Thymus (tissue), 11 donors: ENCODE measurements at regions not wholly inside any gene's neighbourhood (a gene's known extent, or its start where the extent isn't known, plus 50 kb on each side); places are given as distances from the start of the nearest gene placed in this dataset.
"Not testable (repeated sequence)": the region's sequence is repeated elsewhere in the genome, so short reads cannot be mapped to it uniquely, and the experiment has no call there.

Experiments
- DNase-seq, 9 donors: peaks; one replicate each; pipeline ENCODE4 v3.0.0-alpha.2; 2013; ENCODE audit warnings: low spot score in 9 of 9, low read depth in 6 of 9, missing footprints in 1 of 9
- H3K27ac ChIP-seq, 2 donors: one replicate each; pipeline ENCODE4 v1.5.1; 2013; ENCODE audit warnings: control low read depth in 1 of 2, low read depth in 1 of 2, low read length in 1 of 2, mild to moderate bottlenecking in 1 of 2, moderate library complexity in 1 of 2
- H3K27me3 ChIP-seq, 2 donors: one replicate each; pipeline ENCODE4 v1.5.1; 2013; ENCODE audit warnings: low read length in 1 of 2; ENCODE audit not compliant: control insufficient read depth in 2 of 2, insufficient read depth in 1 of 2
- H3K36me3 ChIP-seq, 2 donors: one replicate each; pipeline ENCODE4 v1.5.1; 2013; ENCODE audit warnings: low read length in 1 of 2, mild to moderate bottlenecking in 1 of 2, moderate library complexity in 1 of 2; ENCODE audit not compliant: control insufficient read depth in 2 of 2, insufficient read depth in 2 of 2
- H3K4me1 ChIP-seq, 2 donors: one replicate each; pipeline ENCODE4 v1.5.1; 2013; ENCODE audit warnings: low read length in 2 of 2; ENCODE audit not compliant: control insufficient read depth in 2 of 2, insufficient read depth in 2 of 2
- H3K4me3 ChIP-seq, 2 donors: one replicate each; pipeline ENCODE4 v1.5.1; 2013; ENCODE audit warnings: low read length in 2 of 2, control low read depth in 1 of 2, mild to moderate bottlenecking in 1 of 2
- H3K9me3 ChIP-seq, 2 donors: one replicate each; pipeline ENCODE4 v1.5.1; 2013; ENCODE audit warnings: low read length in 1 of 2, mild to moderate bottlenecking in 1 of 2; ENCODE audit not compliant: control insufficient read depth in 2 of 2, insufficient read depth in 1 of 2
- whole genome bisulfite sequencing: extraction: QIAGEN DNeasy Blood & Tissue Kit; methylation state at CpG from one replicate; pipeline ENCODE4 v1.1.7; 2013; 5-methylcytosine and 5-hydroxymethylcytosine counted together
- donor health status: healthy.

DNA sequence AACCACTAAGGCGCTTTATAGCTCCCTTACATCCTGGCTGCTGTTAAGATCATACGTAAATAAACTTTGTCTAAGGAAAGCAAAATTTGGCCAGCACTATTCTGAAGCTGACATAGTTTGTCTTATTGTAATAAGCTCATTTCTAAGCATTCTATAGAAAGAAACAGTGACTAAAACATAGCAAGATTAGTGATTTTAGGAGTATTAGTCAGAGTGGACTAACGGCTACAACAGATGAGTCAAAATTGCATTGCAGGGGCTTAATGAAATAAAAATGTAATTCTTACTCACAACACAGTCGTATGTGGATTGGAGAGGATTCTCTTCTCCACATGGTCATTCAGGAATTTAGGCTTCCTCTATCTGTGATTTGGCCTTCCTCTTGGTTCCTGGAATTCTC lies 347.6 kb downstream of the GADD45G start:
- DNase-seq: no peak
- H3K27ac ChIP-seq: no peak overlapping the region
- WGBS: 97% methylated on average over 4 of the region's 4 CpGs

DNA sequence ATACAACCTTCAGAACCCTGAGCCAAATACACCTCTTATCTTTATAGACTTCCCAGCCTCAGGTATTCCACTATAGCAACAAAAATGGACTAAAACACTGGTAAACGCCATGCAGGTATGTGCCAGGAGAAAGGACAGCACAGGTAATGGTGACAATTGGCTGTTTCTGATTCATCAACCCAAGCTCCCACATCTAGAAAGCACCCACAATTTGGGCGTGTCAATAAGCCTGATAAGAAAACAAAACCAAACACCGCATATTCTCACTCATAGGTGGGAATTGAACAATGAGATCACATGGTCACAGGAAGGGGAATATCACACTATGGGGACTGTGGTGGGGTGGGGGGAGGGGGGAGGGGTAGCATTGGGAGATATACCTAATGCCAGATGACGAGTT lies 348.5 kb downstream of the GADD45G start:
- H3K36me3 ChIP-seq, H3K4me1 ChIP-seq, H3K4me3 ChIP-seq, DNase-seq, H3K27ac ChIP-seq, H3K27me3 ChIP-seq, H3K9me3 ChIP-seq: not testable (repeated sequence)
- 96% methylated on average over 3 of the region's 4 CpGs for WGBS

More for the DNA sequence above, 347.6 kb downstream of the GADD45G start:
- Histone ChIP-seq H3K4me1 (no peaks in the 10 kb centered on the region), H3K36me3 (no peaks in the 10 kb centered on the region), H3K9me3 (no peaks in the 10 kb centered on the region), H3K4me3 (no peak overlapping the region), H3K27me3 (no peaks in the 10 kb centered on the region)

DNA sequence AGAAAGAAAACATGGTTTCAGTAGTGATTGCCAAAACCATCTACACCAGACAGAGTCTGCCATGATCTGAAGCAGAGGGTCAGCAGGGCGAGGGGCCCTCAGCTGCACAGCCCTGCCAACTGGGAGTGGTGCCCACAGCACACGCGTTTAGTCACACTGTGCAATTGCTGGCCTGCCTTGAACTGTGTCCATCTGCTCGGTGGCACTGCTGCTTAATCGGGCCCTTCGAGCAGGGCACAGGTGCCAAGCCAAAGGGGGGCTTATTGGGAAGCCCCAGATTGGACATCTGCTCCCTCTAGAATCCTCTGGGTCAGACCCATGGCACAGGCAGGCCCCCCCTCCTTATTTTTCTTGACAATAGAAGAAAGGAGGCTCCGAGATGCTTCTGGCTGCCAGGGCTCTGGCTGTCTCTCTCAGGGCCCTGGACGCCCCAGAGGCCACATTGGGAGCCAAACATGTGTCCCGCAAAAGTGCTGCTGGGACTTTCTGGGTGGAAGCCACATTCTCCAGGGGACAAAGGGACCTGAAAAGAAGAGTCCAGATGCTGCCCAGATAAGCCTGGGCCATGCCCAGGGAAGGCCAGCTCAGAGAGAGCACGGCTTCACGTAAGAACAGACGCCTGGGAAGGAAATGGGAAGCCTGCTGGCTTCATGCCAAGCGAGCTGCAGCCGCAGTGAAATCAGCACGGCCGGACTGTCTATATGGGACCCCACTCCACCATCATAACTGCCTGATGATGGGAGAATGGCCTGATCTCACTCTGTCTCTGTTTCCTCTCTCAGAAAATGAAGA lies 349.2 kb downstream of the GADD45G start:
- Histone ChIP-seq H3K4me3 (no peak overlapping the region), H3K27me3 (no peaks in the 10 kb centered on the region), H3K27ac (no peak overlapping the region), H3K4me1 (no peaks in the 10 kb centered on the region), H3K9me3 (no peaks in the 10 kb centered on the region), H3K36me3 (no peaks in the 10 kb centered on the region)
- DNase-seq: no peak
- WGBS: 92% methylated on average over 16 of the region's 16 CpGs

DNA sequence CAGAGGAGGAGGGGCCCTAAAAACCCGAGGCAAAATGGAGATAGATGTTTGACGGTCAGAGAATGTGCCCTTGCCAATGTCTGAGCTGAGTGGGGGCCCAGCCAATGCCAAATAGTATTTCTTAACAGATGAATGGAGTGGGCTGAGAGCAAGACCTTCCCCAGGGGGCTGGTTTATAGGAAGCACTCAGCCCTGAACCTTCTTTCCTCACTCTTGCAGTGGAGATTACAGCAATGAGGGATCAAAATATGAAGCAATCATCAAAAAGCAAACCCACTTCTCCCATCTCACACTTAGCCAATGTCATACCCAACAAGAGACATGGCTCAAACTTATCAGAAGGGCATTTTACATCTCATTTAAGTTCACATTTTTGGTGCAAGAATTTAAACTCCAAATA lies 350.3 kb downstream of the GADD45G start:
- H3K27ac ChIP-seq: no peak overlapping the region
- H3K9me3 ChIP-seq: no peaks in the 10 kb centered on the region
- H3K4me1 ChIP-seq: no peaks in the 10 kb centered on the region
- DNase-seq: no peak
- no peak overlapping the region for H3K4me3 ChIP-seq
- 93% methylated on average over 2 of the region's 2 CpGs for WGBS
- no peaks in the 10 kb centered on the region for H3K27me3 ChIP-seq
- no peaks in the 10 kb centered on the region for H3K36me3 ChIP-seq

DNA sequence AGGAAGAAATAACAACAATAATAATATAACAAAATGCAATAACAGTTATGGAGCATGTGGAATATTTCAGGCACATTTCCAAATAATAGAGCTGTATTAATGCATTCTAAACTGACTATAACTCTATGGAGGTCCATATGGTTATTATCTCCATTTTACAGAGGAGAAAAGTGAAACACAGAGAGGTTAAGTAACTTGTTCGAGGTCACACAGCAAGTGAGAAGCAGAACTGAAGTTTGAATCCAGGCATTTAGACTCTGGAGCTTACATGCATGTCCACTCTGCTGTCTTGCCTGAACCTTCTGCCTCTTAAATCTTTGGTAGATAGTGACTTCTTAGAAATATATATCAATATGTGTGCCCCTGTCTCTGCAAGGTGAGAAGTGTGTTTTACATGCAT lies 350.8 kb downstream of the GADD45G start:
- Histone ChIP-seq H3K36me3 (no peaks in the 10 kb centered on the region), H3K9me3 (no peaks in the 10 kb centered on the region), H3K4me1 (no peaks in the 10 kb centered on the region), H3K27me3 (no peaks in the 10 kb centered on the region), H3K27ac (no peak overlapping the region), H3K4me3 (no peak overlapping the region)
- 91% methylated on average over 1 of the region's 1 CpG for WGBS
- DNase-seq: no peak

DNA sequence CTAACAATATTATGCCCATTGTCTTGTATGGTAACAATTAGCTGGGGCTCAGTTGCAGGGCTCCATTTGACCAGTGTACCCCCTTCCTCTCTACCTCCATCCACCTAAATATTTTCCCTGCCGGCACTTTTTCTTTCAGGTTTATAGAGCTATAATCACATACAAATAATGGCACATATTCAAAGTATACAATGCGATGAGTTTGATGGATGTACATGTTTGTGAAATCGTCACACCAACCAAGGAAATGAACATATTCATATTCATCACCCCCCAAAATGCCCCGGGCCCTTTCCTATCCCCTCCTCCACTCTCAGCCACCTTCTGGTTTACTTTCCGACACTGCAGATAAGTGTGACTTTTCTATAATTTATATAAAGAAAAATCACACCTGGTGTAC lies 351.5 kb downstream of the GADD45G start:
- Histone ChIP-seq H3K36me3 (no peaks in the 10 kb centered on the region), H3K27me3 (no peaks in the 10 kb centered on the region), H3K27ac (no peak overlapping the region), H3K4me1 (peaks cover under 1 to 3% of the 10 kb centered on the region in 2 donors), H3K9me3 (no peaks in the 10 kb centered on the region), H3K4me3 (no peak overlapping the region)
- DNase-seq: no peak
- 94% methylated on average over 5 of the region's 5 CpGs for WGBS

DNA sequence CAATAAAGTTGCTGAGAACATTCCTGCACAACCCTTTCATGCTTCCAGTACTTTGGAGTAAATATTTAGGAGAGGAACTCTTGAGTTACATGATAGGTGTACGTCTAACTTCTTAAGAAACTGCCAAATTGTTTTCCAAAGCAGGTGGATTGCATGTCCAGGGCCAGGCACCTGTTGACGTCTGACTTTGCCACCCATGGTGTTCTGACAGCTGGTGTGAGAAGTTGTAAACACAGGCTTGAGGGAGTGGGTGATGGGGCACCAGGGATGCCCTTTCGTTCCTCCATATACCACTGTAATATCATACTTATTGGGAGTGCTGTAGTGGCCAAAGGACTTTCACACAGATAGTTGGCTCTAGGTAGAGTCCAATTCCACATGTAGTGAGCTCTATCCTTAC lies 352.1 kb downstream of the GADD45G start:
- H3K9me3 ChIP-seq: no peaks in the 10 kb centered on the region
- no peak overlapping the region for H3K27ac ChIP-seq
- no peak for DNase-seq
- peaks cover 7 to 8% of the 10 kb centered on the region in 2 donors for H3K4me1 ChIP-seq
- 95% methylated on average over 3 of the region's 3 CpGs for WGBS
- no peak overlapping the region for H3K4me3 ChIP-seq
- H3K27me3 ChIP-seq: no peaks in the 10 kb centered on the region
- H3K36me3 ChIP-seq: no peaks in the 10 kb centered on the region

DNA sequence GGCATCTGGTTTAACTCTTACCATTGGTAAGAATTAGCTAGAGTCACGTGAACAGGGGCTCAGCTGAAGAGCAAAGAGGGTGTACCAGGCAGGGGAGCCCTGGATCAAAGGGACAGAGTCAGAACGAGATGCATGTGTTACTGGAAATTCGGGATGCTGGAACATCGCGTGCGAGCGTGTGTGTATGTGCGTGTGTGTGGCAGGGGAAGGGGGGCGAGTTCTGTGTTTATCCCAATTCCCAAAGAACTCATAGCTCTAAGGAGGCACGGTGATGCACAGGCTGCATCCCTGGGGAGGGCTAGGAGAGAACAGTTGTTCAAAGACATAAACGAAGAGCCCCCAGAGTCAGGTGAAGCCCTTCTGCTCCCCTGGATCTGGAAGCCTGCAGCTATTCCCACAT lies 353.3 kb downstream of the GADD45G start:
- DNase-seq: no peak
- 94% methylated on average over 11 of the region's 11 CpGs for WGBS

DNA sequence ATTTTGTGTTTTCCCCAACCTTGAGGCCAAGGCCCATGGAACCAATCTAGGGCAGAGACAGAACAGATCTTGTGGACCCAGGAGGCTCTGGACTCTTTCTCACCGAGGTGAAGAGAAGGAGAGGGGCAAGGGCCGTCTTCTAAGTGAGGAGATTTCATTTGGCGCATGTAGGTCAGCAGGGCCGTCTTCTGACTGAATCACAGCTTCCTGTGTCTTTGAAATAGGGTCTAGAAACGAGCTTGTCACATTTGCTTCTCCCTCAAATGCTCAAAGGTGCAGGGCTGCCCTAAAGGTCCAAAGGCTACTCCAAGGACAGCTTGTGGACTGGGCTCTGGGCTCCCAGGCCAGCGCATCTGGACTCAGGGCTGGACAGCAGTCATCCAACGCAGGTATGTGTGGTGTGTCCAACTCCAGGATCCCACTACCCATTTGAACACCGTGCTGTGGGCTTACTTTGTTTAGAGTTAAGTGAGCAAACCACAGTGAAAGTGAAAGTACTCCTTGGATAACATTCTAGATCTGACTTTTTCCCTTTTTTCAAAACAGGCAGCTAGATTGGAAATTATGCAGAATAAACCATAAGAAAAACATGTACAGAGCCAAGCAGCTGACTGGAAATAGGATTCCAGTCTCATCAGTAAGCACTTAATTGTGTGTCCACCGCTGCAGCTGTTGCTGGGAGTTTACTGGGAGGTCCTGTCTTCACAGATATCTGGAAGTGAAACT lies 357.0 kb downstream of the GADD45G start:
- Histone ChIP-seq H3K4me1 (peaks cover 10 to 12% of the 10 kb centered on the region in 2 donors), H3K36me3 (no peaks in the 10 kb centered on the region), H3K27me3 (no peaks in the 10 kb centered on the region), H3K9me3 (no peaks in the 10 kb centered on the region), H3K4me3 (peak overlapping the region in 1 of 2 donors; percentile 12), H3K27ac (no peak overlapping the region)
- WGBS: 53% methylated on average over 9 of the region's 9 CpGs
- peak in 7 of 9 donors; percentile 7 to 63 (median 23) for DNase-seq

More for the DNA sequence above, 353.3 kb downstream of the GADD45G start:
- Histone ChIP-seq H3K4me3 (no peak overlapping the region), H3K27ac (no peak overlapping the region), H3K9me3 (no peaks in the 10 kb centered on the region), H3K36me3 (no peaks in the 10 kb centered on the region), H3K27me3 (no peaks in the 10 kb centered on the region), H3K4me1 (peaks cover 10 to 12% of the 10 kb centered on the region in 2 donors)
